Upper lobe of left lung (tissue), 6 donors: ENCODE measurements at regions not wholly inside any gene's neighbourhood (a gene's known extent, or its start where the extent isn't known, plus 50 kb on each side); places are given as distances from the start of the nearest gene placed in this dataset.

ENCODE experiments used
- ATAC-seq, 2 donors: fragments of 200-7000 bp; cut with Tn5 transposase; one replicate each; pipeline ENCODE4 v1.9.1; 2022; ENCODE audit warnings: mild to moderate bottlenecking in 2 of 2, moderate library complexity in 2 of 2; ENCODE audit not compliant: low FRiP score in 2 of 2
- DNase-seq, 2 donors: peaks; one replicate each; pipeline ENCODE4 v3.0.0-alpha.2; 2019 to 2020
- H3K27ac ChIP-seq, 4 donors: fragments of 200-600 bp; sonication (generic); one replicate each; pipeline ENCODE4 v1.5.1; 2016 to 2019
- H3K27me3 ChIP-seq, 4 donors: fragments of 200-600 bp; sonication (generic); one replicate each; pipeline ENCODE4 v1.5.1; 2017 to 2019
- H3K36me3 ChIP-seq, 4 donors: fragments of 200-600 bp; sonication (generic); one replicate each; pipeline ENCODE4 v1.5.1; 2016 to 2019
- H3K4me1 ChIP-seq, 4 donors: fragments of 200-600 bp; sonication (generic); one replicate each; pipeline ENCODE4 v1.5.1; 2018 to 2019
- H3K4me3 ChIP-seq, 4 donors: fragments of 200-600 bp; sonication (generic); one replicate each; pipeline ENCODE4 v1.5.1; 2017 to 2019; ENCODE audit warnings: mild to moderate bottlenecking in 2 of 4, moderate library complexity in 1 of 4
- H3K9me3 ChIP-seq, 4 donors: fragments of 200-600 bp; sonication (generic); one replicate each; pipeline ENCODE4 v1.5.1; 2018 to 2019
- EP300 ChIP-seq, 4 donors: sonication (generic); formaldehyde crosslinking; IDR thresholded peaks; one replicate each; pipeline ENCODE4 v1.5.1; 2017; ENCODE audit warnings: antibody characterized with exemption in 4 of 4, control low read depth in 2 of 4
- POLR2A ChIP-seq, 4 donors: fragments of 450-650 bp; IDR thresholded peaks; one replicate each; pipeline ENCODE4 v1.5.1; 2016 to 2017; ENCODE audit warnings: antibody characterized with exemption in 4 of 4, mild to moderate bottlenecking in 2 of 4
- POLR2AphosphoS5 ChIP-seq, 2 donors: sonication (generic); formaldehyde crosslinking; IDR thresholded peaks; one replicate each; pipeline ENCODE4 v1.5.1; 2017; ENCODE audit warnings: antibody characterized with exemption in 2 of 2
- WGBS, 2 donors: methylation state at CpG; one replicate each; pipeline ENCODE4 v1.1.5; 2017 to 2018; 5-methylcytosine and 5-hydroxymethylcytosine counted together
- TF ChIP-seq, protein P1 (sequence below), 6 experiments: fragments of 450-650 bp in 4 of 6; fragments of 200-600 bp in 2 of 6; sonication (generic) in 2 of 6; IDR thresholded peaks; one replicate each; pipeline ENCODE4 v1.5.1; 2016 to 2019; ENCODE audit warnings: antibody characterized with exemption in 6 of 6
- donor health status: DM: no; HTN: no; CAD: no; lungs with moderate emphysema.
- donor health status: DM: no; HTN: yes; CAD: no; lungs with severe emphysema.

DNA sequence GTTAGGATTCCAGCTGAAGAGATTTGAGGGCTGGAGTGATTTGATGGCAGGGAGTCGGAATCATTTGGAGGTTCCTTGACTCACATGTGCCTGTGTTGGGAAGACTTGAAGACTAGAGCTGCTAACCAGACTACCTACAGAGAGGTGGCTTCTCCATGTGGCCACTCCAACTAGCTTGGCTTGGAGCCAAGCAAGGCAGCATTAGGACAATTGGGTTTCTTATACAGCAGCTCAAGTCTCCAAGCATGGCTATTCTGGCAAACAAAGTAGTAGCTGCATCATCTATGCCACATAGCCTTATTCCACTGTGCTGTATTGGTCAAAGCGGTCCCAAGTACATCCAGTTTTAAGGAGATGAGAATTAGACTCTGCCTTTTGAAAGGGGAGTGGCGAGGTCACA is 171.7 kb upstream of the SLC4A4 start:
- no peaks in the 10 kb centered on the region for H3K4me1 ChIP-seq
- DNase-seq = no peak
- no peaks in the 10 kb centered on the region for H3K27me3 ChIP-seq
- TF ChIP-seq POLR2AphosphoS5 (IDR thresholded peaks at IDR 0.05) (no peak), POLR2A (IDR thresholded peaks at IDR 0.05) (no peak), EP300 (IDR thresholded peaks at IDR 0.05) (no peak)
- TF ChIP-seq, protein P1, sequence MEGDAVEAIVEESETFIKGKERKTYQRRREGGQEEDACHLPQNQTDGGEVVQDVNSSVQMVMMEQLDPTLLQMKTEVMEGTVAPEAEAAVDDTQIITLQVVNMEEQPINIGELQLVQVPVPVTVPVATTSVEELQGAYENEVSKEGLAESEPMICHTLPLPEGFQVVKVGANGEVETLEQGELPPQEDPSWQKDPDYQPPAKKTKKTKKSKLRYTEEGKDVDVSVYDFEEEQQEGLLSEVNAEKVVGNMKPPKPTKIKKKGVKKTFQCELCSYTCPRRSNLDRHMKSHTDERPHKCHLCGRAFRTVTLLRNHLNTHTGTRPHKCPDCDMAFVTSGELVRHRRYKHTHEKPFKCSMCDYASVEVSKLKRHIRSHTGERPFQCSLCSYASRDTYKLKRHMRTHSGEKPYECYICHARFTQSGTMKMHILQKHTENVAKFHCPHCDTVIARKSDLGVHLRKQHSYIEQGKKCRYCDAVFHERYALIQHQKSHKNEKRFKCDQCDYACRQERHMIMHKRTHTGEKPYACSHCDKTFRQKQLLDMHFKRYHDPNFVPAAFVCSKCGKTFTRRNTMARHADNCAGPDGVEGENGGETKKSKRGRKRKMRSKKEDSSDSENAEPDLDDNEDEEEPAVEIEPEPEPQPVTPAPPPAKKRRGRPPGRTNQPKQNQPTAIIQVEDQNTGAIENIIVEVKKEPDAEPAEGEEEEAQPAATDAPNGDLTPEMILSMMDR (IDR thresholded peaks at IDR 0.05) = no peak
- H3K9me3 ChIP-seq = no peaks in the 10 kb centered on the region
- ATAC-seq = no peak
- H3K27ac ChIP-seq = no peak overlapping the region
- no peak overlapping the region for H3K4me3 ChIP-seq
- no peaks in the 10 kb centered on the region for H3K36me3 ChIP-seq
- 87% methylated on average over 3 of the region's 3 CpGs for WGBS, 2 donors

DNA sequence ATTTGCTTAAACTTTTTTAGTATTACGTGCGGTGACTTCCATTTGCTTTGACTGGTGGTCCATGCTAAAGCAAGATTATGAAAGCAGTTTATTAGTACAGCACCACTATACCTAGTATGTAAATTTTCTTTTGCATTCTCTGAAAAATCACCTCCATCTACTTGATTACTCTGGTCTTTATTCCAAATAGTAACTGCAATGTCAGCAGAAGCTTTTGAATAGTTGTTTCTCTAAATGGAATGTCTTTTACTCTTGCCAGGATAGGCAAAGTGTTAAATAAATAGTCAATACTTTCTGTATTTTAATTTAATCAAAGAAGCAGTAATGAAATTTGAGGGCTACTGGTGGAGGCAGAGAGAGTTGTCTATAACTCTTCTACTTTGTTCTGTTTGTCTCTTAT is 167.2 kb upstream of the SLC4A4 start:
- 96 to 97% methylated on average over 2 of the region's 2 CpGs for WGBS, 2 donors
- no peak overlapping the region for H3K27ac ChIP-seq
- TF ChIP-seq, protein P1 (IDR thresholded peaks at IDR 0.05) = no peak
- TF ChIP-seq EP300 (IDR thresholded peaks at IDR 0.05) (no peak), POLR2AphosphoS5 (IDR thresholded peaks at IDR 0.05) (no peak), POLR2A (IDR thresholded peaks at IDR 0.05) (no peak)
- H3K4me3 ChIP-seq = no peak overlapping the region
- ATAC-seq (no peak), DNase-seq (no peak)
- no peaks in the 10 kb centered on the region for H3K4me1 ChIP-seq
- H3K36me3 ChIP-seq = no peaks in the 10 kb centered on the region
- H3K9me3 ChIP-seq = no peaks in the 10 kb centered on the region
- no peaks in the 10 kb centered on the region for H3K27me3 ChIP-seq

DNA sequence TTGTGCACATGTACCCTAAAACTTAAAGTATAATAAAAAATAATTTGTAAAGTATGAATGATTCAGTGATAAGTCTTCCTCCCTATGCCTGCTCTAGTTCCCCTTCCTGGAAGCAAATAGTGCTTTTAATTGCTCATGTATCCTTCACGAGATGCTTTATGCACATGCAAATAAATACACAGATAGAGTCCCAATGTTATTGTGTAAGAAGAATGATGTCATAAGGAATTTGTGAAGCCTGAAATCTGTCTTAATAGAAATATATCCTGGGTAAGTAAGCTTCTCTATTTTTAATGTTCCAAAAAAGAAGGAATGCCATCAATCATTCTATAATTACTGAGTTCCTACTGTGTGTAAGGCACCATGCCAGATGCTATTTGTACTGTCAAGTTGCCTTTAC is 157.5 kb upstream of the SLC4A4 start:
- no peaks in the 10 kb centered on the region for H3K36me3 ChIP-seq
- ATAC-seq (no peak), DNase-seq (no peak)
- H3K27me3 ChIP-seq = peaks cover 0 to 3% (median 0%) of the 10 kb centered on the region in 4 donors
- TF ChIP-seq, protein P1 (IDR thresholded peaks at IDR 0.05) = no peak
- TF ChIP-seq POLR2A (IDR thresholded peaks at IDR 0.05) = no peak
- no peak for TF ChIP-seq POLR2AphosphoS5 (IDR thresholded peaks at IDR 0.05)
- TF ChIP-seq EP300 (IDR thresholded peaks at IDR 0.05) = no peak
- H3K4me1 ChIP-seq = peaks cover 0 to 3% (median 0%) of the 10 kb centered on the region in 4 donors
- H3K4me3 ChIP-seq = no peak overlapping the region
- no peaks in the 10 kb centered on the region for H3K9me3 ChIP-seq
- 53 to 64% methylated on average over 1 of the region's 1 CpG for WGBS, 2 donors
- H3K27ac ChIP-seq = no peak overlapping the region

DNA sequence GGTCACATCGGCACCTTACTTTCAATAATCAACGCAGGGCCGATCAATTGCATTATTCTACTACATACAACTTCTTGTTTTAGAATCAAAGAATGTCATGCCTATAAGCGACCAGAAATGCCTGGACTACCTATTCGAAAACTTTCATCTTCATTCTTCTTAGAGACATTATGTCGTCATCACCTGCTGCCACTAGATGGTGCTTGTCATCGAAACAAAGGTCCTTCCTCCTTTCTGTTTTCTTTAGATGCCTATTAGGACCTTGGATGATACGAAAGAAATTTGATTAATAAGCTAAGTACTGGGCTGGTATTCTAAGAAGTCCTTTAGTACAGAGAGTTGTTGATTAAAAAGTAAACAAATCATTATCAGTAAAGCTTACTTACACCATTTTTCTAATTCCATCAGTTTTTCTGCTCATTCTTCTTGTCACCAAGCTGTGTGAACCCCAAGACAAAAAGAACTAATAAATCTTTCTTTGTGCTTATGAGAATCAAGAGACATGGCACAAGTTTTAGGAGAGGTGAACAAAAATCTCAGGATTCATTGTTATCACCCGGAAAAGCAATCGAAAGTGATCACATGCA is 154.5 kb upstream of the SLC4A4 start:
- TF ChIP-seq, protein P1 (IDR thresholded peaks at IDR 0.05) = peak; percentile 27 to 70 (median 53)
- no peak for TF ChIP-seq POLR2AphosphoS5 (IDR thresholded peaks at IDR 0.05)
- H3K27me3 ChIP-seq = peaks cover 0 to 6% (median 0%) of the 10 kb centered on the region in 4 donors
- no peak overlapping the region for H3K4me3 ChIP-seq
- no peak overlapping the region for H3K27ac ChIP-seq
- DNase-seq (peak in 1 of 2 donors; percentile 59), ATAC-seq (peak in 1 of 2 donors; percentile 54)
- no peaks in the 10 kb centered on the region for H3K9me3 ChIP-seq
- H3K4me1 ChIP-seq = peaks cover 3 to 17% (median 11%) of the 10 kb centered on the region in 4 donors
- WGBS, 2 donors = 23 to 30% methylated on average over 10 of the region's 10 CpGs
- no peaks in the 10 kb centered on the region for H3K36me3 ChIP-seq

DNA sequence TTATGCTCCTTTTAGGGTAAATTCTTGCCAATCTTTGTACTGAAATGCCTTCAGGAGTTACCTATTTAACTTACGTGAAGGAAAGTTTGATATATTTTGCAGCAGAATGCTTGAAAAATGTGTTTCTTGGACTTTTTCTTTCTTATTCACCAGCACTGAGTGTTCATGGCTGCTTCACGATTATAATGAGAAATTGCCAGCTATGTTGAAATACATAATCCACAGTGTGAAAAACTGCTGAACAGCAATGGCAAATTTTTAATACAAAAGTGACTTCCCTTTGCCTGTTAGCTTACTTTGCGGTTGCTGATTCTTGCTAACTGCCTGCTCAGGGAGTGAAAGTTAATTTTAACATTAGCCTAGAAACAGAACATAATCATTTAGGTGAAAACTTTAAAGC is 153.8 kb upstream of the SLC4A4 start:
- ATAC-seq = no peak

More for the DNA sequence above, 153.8 kb upstream of the SLC4A4 start:
- no peak for TF ChIP-seq POLR2AphosphoS5 (IDR thresholded peaks at IDR 0.05)
- TF ChIP-seq, protein P1 (IDR thresholded peaks at IDR 0.05) = no peak
- TF ChIP-seq POLR2A (IDR thresholded peaks at IDR 0.05) = no peak
- TF ChIP-seq EP300 (IDR thresholded peaks at IDR 0.05) = no peak
- Histone ChIP-seq H3K4me1 (peaks cover 3 to 17% (median 13%) of the 10 kb centered on the region in 4 donors), H3K36me3 (no peaks in the 10 kb centered on the region), H3K4me3 (no peak overlapping the region), H3K27me3 (peaks cover 0 to 6% (median 0%) of the 10 kb centered on the region in 4 donors), H3K9me3 (no peaks in the 10 kb centered on the region), H3K27ac (no peak overlapping the region)
- no peak for DNase-seq
- WGBS, 2 donors = 62 to 75% methylated on average over 3 of the region's 3 CpGs
